Activated B cell treated with CpG ODN at 0.5 μM for 24 hours (primary cell): ENCODE measurements at regions not wholly inside any gene's neighbourhood (a gene's known extent, or its start where the extent isn't known, plus 50 kb on each side); places are given as distances from the start of the nearest gene placed in this dataset.

Experiments used
- ATAC-seq: fragments of 200-7000 bp; cut with Tn5 transposase; one replicate; pipeline ENCODE4 v1.10.0; 2021; ENCODE audit warnings: low read depth, mild to moderate bottlenecking, moderate library complexity
- CTCF ChIA-PET: fragments of 350-600 bp; sonication (Branson Sonifier 250); formaldehyde crosslinking; loops from one replicate; lab custom pipeline; 2021; ENCODE audit warnings: antibody characterized with exemption; lab: Charles Lee
- POLR2A ChIA-PET: fragments of 350-600 bp; sonication (Branson Sonifier 250); formaldehyde crosslinking; loops from one replicate; lab custom pipeline; 2021; ENCODE audit warnings: antibody characterized with exemption; lab: Charles Lee
- DNase-seq: peaks from one replicate; pipeline ENCODE4 v3.0.0; 2022
- H3K27ac Mint-ChIP-seq: one replicate; pipeline ENCODE4 v1.8.0; 2020; ENCODE audit warnings: mixed read lengths
- H3K27me3 Mint-ChIP-seq: one replicate; pipeline ENCODE4 v1.8.0; 2021; ENCODE audit warnings: mixed read lengths
- H3K36me3 Mint-ChIP-seq: one replicate; pipeline ENCODE4 v1.8.0; 2021; ENCODE audit warnings: low read depth, mixed read lengths
- H3K4me1 Mint-ChIP-seq: one replicate; pipeline ENCODE4 v1.8.0; 2021; ENCODE audit warnings: mixed read lengths
- H3K4me3 Mint-ChIP-seq: one replicate; pipeline ENCODE4 v1.8.0; 2020; ENCODE audit warnings: mild to moderate bottlenecking, mixed read lengths
- H3K9me3 Mint-ChIP-seq: one replicate; pipeline ENCODE4 v1.8.0; 2020; ENCODE audit warnings: mixed read lengths
- CTCF ChIP-seq: fragments of 200-600 bp; IDR thresholded peaks from one replicate; pipeline ENCODE4 v1.8.0; 2022; ENCODE audit warnings: antibody characterized with exemption, mild to moderate bottlenecking
- intact Hi-C: fragments of 100-400 bp; cut with micrococcal nuclease; formaldehyde crosslinking; loops from one replicate; pipeline ENCODE4 v1.15.1; 2024

- peaks cover 3% of the 10 kb centered on the region for H3K27me3 Mint-ChIP-seq
- H3K4me3 Mint-ChIP-seq: no peak overlapping the region
- peaks cover under 1% of the 10 kb centered on the region for H3K9me3 Mint-ChIP-seq
- ATAC-seq (peak; percentile 73), DNase-seq (no peak)
- CTCF ChIA-PET: no interaction called here
- no peak for TF ChIP-seq CTCF
- intact Hi-C loops: no loop called here
- H3K36me3 Mint-ChIP-seq: no peaks in the 10 kb centered on the region
- no peak overlapping the region for H3K27ac Mint-ChIP-seq
- H3K4me1 Mint-ChIP-seq: peaks cover 25% of the 10 kb centered on the region
- POLR2A ChIA-PET: interaction anchor here (0.6 kb wide), 2 partner anchors 34 to 43 kb away, joined by 3 to 5 read pairs; no protein-coding TSS in a partner anchor
Observed at GRCh38 chr15:69713726-69714559, 261.3 kb downstream of the RPLP1 start.

- ATAC-seq (no peak), DNase-seq (no peak)
- intact Hi-C loops: loop anchor here (5.0 kb wide), 1 partner anchor 48 kb away; no protein-coding TSS in a partner anchor
- ChIA-PET CTCF (no interaction called here), POLR2A (no interaction called here)
- H3K36me3 Mint-ChIP-seq: no peaks in the 10 kb centered on the region
- no peaks in the 10 kb centered on the region for H3K27me3 Mint-ChIP-seq
- no peak overlapping the region for H3K4me3 Mint-ChIP-seq
- no peaks in the 10 kb centered on the region for H3K9me3 Mint-ChIP-seq
- no peak for TF ChIP-seq CTCF
- peaks cover 37% of the 10 kb centered on the region for H3K4me1 Mint-ChIP-seq
- no peak overlapping the region for H3K27ac Mint-ChIP-seq
Observed at GRCh38 chr15:69715210-69715609, 262.6 kb downstream of the RPLP1 start.

- ATAC-seq: no peak
- no peak overlapping the region for H3K4me3 Mint-ChIP-seq
- H3K36me3 Mint-ChIP-seq: no peaks in the 10 kb centered on the region
- DNase-seq: no peak
- no peak for TF ChIP-seq CTCF
- intact Hi-C loops: loop anchor here (5.0 kb wide), 1 partner anchor 51 kb away; no protein-coding TSS in a partner anchor
- peaks cover 66% of the 10 kb centered on the region for H3K4me1 Mint-ChIP-seq
- no peaks in the 10 kb centered on the region for H3K27me3 Mint-ChIP-seq
- no peak overlapping the region for H3K27ac Mint-ChIP-seq
- ChIA-PET POLR2A (interaction anchor here (1.0 to 1.5 kb wide), 2 partner anchors 424 to 768 kb away, joined by 3 to 4 read pairs; no protein-coding TSS in a partner anchor), CTCF (no interaction called here)
- H3K9me3 Mint-ChIP-seq: no peaks in the 10 kb centered on the region
Observed at GRCh38 chr15:69718436-69718835, 265.8 kb downstream of the RPLP1 start.

- ChIA-PET POLR2A (interaction anchor here (1.0 to 1.5 kb wide), 2 partner anchors 423 to 767 kb away, joined by 3 to 4 read pairs; no protein-coding TSS in a partner anchor), CTCF (no interaction called here)
- peaks cover 65% of the 10 kb centered on the region for H3K4me1 Mint-ChIP-seq
- H3K36me3 Mint-ChIP-seq: no peaks in the 10 kb centered on the region
- no peaks in the 10 kb centered on the region for H3K27me3 Mint-ChIP-seq
- intact Hi-C loops: loop anchor here (5.0 kb wide), 1 partner anchor 52 kb away; no protein-coding TSS in a partner anchor
- DNase-seq: no peak
- no peak for TF ChIP-seq CTCF
- peak overlapping the region; percentile 19 for H3K27ac Mint-ChIP-seq
- peak; percentile 45 for ATAC-seq
- H3K9me3 Mint-ChIP-seq: no peaks in the 10 kb centered on the region
- H3K4me3 Mint-ChIP-seq: no peak overlapping the region
Observed at GRCh38 chr15:69718916-69719315, 266.3 kb downstream of the RPLP1 start.
